GM13976 (cell line): ENCODE measurements at regions not wholly inside any gene's neighbourhood (a gene's known extent, or its start where the extent isn't known, plus 50 kb on each side); places are given as distances from the start of the nearest gene placed in this dataset.
"Not testable (repeated sequence)": the region's sequence is repeated elsewhere in the genome, so short reads cannot be mapped to it uniquely, and the experiment has no call there.

ENCODE experiments used
- DNase-seq: peaks from one replicate; pipeline ENCODE4 v3.0.0; 2012; ENCODE audit warnings: low spot score
- CTCF ChIP-seq: IDR thresholded peaks from 2 replicates; pipeline ENCODE4 v1.5.1; 2012; ENCODE audit warnings: borderline replicate concordance, mild to moderate bottlenecking; ENCODE audit not compliant: insufficient read depth; ENCODE audit errors: extremely low read depth, missing control alignments, control extremely low read depth
- in situ Hi-C: fragments of 300-500 bp; cut with MboI; formaldehyde crosslinking; loops from one replicate; pipeline ENCODE4 v1.12.0; 2022; ENCODE audit warnings: low sequenced_read_pairs, mixed read lengths, inconsistent platforms; ENCODE audit not compliant: unreplicated experiment

GRCh38 chr1:242966892-242967291, 288.2 kb downstream of the CEP170 start:
- no peak for DNase-seq

GRCh38 chr1:242959397-242959796, 295.7 kb downstream of the CEP170 start:
- DNase-seq, in situ Hi-C loops: not testable (repeated sequence)

More at GRCh38 chr1:242966892-242967291, 288.2 kb downstream of the CEP170 start:
- TF ChIP-seq CTCF = no peak
- in situ Hi-C loops = no loop called here

- in situ Hi-C loops, DNase-seq: not testable (repeated sequence)
These were observed 300.1 kb downstream of the CEP170 start for GRCh38 chr1:242954945-242955344.

GRCh38 chr1:242946206-242946605, 308.9 kb downstream of the CEP170 start:
- no peak for TF ChIP-seq CTCF
- DNase-seq = no peak
- in situ Hi-C loops = no loop called here

- in situ Hi-C loops, DNase-seq: not testable (repeated sequence)
These were observed 318.4 kb downstream of the CEP170 start for GRCh38 chr1:242936725-242937124.

- DNase-seq, in situ Hi-C loops: not testable (repeated sequence)
These were observed 330.4 kb downstream of the CEP170 start for GRCh38 chr1:242924717-242925116.

- DNase-seq = not testable (repeated sequence)
These were observed 331.5 kb downstream of the CEP170 start for GRCh38 chr1:242923603-242924002.

GRCh38 chr1:242914729-242915128, 340.4 kb downstream of the CEP170 start:
- DNase-seq, in situ Hi-C loops: not testable (repeated sequence)

More at GRCh38 chr1:242923603-242924002, 331.5 kb downstream of the CEP170 start:
- in situ Hi-C loops = not testable (repeated sequence)

- DNase-seq, in situ Hi-C loops: not testable (repeated sequence)
These were observed 342.2 kb downstream of the CEP170 start for GRCh38 chr1:242912855-242913254.

GRCh38 chr1:242900558-242900957, 354.5 kb downstream of the CEP170 start:
- in situ Hi-C loops, DNase-seq: not testable (repeated sequence)

GRCh38 chr1:242890192-242890741, 364.8 kb downstream of the CEP170 start:
- DNase-seq = no peak
- in situ Hi-C loops = no loop called here
- no peak for TF ChIP-seq CTCF
